ENCODE measurements at regions not wholly inside any gene's neighbourhood (a gene's known extent, or its start where the extent isn't known, plus 50 kb on each side); places are given as distances from the start of the nearest gene placed in this dataset.

DNA sequence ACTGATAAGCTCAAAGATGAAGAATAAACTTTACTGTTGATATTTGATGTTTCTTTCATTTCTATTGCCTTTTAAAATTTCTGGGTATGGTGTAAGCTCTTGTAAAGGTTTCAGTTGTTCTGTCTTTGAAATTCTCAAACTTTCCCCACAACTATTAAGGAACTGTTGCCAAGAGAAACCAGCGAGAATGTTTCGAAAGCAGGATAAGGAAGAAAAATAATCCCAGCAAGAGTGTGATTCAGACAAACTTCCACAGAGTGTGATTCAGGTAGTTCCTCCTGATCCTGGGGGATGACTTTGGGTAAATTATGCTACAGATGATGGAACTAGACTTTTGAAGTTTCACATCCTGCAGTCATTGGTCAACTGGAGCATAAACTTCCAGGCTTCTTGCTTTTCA lies 632.0 kb downstream of the NSUN3 start:
- TF ChIP-seq, protein P1, sequence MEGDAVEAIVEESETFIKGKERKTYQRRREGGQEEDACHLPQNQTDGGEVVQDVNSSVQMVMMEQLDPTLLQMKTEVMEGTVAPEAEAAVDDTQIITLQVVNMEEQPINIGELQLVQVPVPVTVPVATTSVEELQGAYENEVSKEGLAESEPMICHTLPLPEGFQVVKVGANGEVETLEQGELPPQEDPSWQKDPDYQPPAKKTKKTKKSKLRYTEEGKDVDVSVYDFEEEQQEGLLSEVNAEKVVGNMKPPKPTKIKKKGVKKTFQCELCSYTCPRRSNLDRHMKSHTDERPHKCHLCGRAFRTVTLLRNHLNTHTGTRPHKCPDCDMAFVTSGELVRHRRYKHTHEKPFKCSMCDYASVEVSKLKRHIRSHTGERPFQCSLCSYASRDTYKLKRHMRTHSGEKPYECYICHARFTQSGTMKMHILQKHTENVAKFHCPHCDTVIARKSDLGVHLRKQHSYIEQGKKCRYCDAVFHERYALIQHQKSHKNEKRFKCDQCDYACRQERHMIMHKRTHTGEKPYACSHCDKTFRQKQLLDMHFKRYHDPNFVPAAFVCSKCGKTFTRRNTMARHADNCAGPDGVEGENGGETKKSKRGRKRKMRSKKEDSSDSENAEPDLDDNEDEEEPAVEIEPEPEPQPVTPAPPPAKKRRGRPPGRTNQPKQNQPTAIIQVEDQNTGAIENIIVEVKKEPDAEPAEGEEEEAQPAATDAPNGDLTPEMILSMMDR (IDR thresholded peaks at IDR 0.05; ENCODE audit: control extremely low read depth, extremely low read depth, low read depth, missing control alignments): no peak
- POLR2A ChIA-PET: no interaction called here
- no peak for DNase-seq (ENCODE audit: extremely low spot score)
- CTCF ChIA-PET: no interaction called here

DNA sequence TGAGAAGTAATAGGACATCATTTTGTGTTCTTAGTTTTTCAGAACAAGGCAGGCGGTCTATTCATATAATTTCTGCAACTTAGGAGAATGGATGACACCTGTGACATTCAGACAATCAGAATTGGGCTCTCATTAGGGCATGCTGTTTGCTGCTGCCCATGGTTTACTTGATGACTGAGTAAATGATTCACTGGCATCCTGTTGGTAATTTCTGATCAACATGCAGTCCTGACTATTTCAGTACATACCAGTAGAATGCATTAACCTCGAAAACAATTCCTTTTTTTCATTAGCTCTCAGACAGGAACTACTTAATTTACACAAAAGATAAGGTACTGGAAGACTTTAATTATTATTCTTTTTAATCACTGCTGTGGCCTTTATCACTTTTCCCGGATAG lies 641.6 kb downstream of the NSUN3 start:
- TF ChIP-seq, protein P1 (IDR thresholded peaks at IDR 0.05; ENCODE audit: control extremely low read depth, extremely low read depth, low read depth, missing control alignments): no peak
- ChIA-PET POLR2A (no interaction called here), CTCF (interaction anchor here (1.0 kb wide), 2 partner anchors 8 to 10 kb away, joined by 3 read pairs; no protein-coding TSS in a partner anchor)
- DNase-seq (ENCODE audit: extremely low spot score): no peak

DNA sequence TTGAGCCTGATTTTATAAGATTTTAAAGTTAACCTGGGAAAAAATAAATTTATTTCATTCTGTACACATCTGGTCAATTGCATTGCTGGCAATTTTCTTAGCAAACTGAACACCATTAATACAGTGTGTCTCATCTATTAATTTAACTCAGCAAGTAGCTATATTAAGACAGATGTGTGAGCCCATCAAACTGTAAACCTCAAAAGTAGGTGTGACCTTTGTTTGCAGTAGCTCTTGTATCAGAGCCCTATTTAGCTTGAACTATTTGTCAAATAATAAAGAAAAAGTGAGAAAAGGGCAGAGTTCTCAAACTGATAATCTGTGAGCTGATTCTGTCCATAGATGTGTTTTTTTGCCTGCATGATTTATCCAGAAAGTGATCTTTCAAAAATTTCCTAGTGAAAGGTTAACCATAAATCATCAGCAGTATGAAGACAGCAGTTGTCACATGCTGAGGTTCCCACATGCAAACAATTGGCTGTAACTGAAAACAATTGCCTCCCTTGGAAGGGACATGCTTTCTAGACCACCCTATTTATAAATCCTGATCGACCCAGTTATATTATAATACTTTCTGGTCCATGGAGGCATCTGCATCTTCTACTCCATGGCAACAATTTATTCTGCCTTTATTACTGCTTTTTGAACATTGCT lies 646.5 kb downstream of the NSUN3 start:
- CTCF ChIA-PET: interaction anchor here (0.9 kb wide), 1 partner anchor 27 kb away, joined by 3 read pairs; no protein-coding TSS in a partner anchor
- POLR2A ChIA-PET: no interaction called here
- TF ChIP-seq, protein P1 (IDR thresholded peaks at IDR 0.05; ENCODE audit: control extremely low read depth, extremely low read depth, low read depth, missing control alignments): no peak
- DNase-seq (ENCODE audit: extremely low spot score): no peak

DNA sequence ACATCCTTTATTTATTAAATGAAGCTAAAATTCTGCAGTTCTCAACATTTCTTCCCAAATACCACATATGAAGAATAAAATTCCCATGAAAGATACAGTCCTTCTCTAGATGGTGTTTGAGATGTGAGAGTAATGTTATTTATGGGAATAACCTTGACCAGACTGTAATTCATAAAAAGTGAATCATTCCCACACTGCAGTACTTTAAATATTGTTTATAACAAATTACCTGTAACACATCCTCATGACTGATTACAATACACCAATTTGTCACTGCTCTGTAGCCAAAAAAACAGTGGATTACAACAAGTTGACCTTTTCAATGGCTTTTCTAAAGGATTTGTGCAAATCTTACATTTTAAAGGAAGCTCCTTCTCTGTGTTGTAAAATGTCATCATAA lies 651.3 kb downstream of the NSUN3 start:
- POLR2A ChIA-PET: no interaction called here
- CTCF ChIA-PET: interaction anchor here (1.8 kb wide), 1 partner anchor 10 kb away, joined by 3 read pairs; no protein-coding TSS in a partner anchor
- DNase-seq (ENCODE audit: extremely low spot score): no peak
- TF ChIP-seq, protein P1 (IDR thresholded peaks at IDR 0.05; ENCODE audit: control extremely low read depth, extremely low read depth, low read depth, missing control alignments): no peak

DNA sequence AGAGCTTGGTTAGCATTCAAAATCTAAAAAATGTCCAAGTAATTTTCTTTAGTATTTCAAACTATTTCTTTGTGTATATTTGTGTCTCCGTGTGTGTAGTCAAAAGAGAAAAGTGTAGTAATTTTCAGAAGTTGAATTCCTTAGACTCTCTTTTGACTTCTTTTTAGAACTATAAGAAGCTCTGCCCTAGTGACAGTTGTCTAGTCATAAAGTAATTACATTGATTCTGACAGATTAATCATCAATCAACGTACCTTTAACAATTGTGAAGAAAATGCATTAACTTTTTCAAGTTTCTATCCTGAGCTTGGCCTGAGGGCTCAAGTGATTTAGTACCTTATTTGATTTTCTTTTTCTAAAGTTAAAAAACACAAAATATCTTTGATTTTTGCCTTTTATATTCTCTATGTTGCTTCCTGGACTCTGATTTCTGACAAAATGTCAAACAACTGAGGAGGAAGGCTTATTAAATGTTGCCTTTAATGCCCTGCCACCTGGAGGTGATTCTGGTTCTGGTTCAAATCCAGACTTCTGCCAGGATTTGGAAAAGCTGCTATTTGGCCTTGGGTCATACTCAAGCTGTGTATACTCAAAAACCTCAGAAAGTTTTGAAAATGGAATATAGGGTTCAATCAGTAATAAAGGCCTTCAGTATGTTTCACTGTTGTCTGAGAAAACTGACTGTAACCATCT lies 653.6 kb downstream of the NSUN3 start:
- DNase-seq (ENCODE audit: extremely low spot score): no peak
- TF ChIP-seq, protein P1 (IDR thresholded peaks at IDR 0.05; ENCODE audit: control extremely low read depth, extremely low read depth, low read depth, missing control alignments): no peak
- ChIA-PET CTCF (interaction anchor here (0.8 to 2.2 kb wide), 4 partner anchors 9 to 17 kb away, joined by 3 to 7 read pairs (median 4); no protein-coding TSS in a partner anchor), POLR2A (no interaction called here)

DNA sequence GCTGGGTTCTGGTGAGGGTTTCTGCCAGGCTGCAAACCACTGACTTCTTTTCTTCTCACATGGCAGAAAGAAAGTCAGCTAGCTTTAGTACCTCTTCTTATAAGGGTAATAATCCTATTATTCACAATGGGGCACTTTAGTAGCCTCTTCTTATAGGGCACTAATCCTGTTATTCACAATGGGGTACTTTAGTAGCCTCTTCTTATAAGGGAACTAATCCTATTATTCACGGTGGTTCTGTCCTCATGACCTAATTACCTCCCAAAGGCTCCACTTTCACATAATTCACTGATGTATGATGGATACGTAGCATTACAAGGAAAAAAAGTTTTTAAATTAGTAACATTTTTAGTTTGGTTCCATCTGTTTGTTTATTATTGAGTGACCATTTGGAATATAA lies 671.3 kb downstream of the NSUN3 start:
- TF ChIP-seq, protein P1 (IDR thresholded peaks at IDR 0.05; ENCODE audit: control extremely low read depth, extremely low read depth, low read depth, missing control alignments): no peak
- DNase-seq (ENCODE audit: extremely low spot score): no peak
- ChIA-PET CTCF (no interaction called here), POLR2A (no interaction called here)

Measured in GM10248 (cell line).